CD4-positive, alpha-beta memory T cell (primary cell): ENCODE measurements at regions not wholly inside any gene's neighbourhood (a gene's known extent, or its start where the extent isn't known, plus 50 kb on each side); places are given as distances from the start of the nearest gene placed in this dataset.
"Not testable (repeated sequence)": the region's sequence is repeated elsewhere in the genome, so short reads cannot be mapped to it uniquely, and the experiment has no call there.

Experiments
- CTCF ChIA-PET: fragments of 350-600 bp; sonication (Branson Sonifier 250); formaldehyde crosslinking; loops from one replicate; lab custom pipeline; 2021; ENCODE audit warnings: inconsistent platforms; ENCODE audit not compliant: partially characterized antibody; lab: Charles Lee
- POLR2A ChIA-PET: fragments of 350-600 bp; sonication (Branson Sonifier 250); formaldehyde crosslinking; loops from one replicate; lab custom pipeline; 2021; ENCODE audit not compliant: partially characterized antibody; lab: Charles Lee
- DNase-seq, 5 donors: peaks; one replicate each; pipeline versions ENCODE4 v3.0.0 to v3.0.0-alpha.2; 2020 to 2022; ENCODE audit warnings: mixed read lengths in 1 of 5
- H3K27ac ChIP-seq: one replicate; pipeline ENCODE4 v1.7.0; 2013; ENCODE audit warnings: low read depth, low read length
- H3K27me3 ChIP-seq: 2 replicates; pipeline ENCODE4 v1.7.0; 2013; ENCODE audit warnings: mild to moderate bottlenecking, low read length, moderate library complexity; ENCODE audit not compliant: insufficient read depth
- H3K36me3 ChIP-seq: 2 replicates; pipeline ENCODE4 v1.7.0; 2013; ENCODE audit warnings: mild to moderate bottlenecking, low read length, moderate library complexity; ENCODE audit not compliant: insufficient read depth
- H3K4me1 ChIP-seq: 2 replicates; pipeline ENCODE4 v1.7.0; 2013; ENCODE audit warnings: mild to moderate bottlenecking, low read length, moderate library complexity; ENCODE audit not compliant: insufficient read depth
- H3K4me3 ChIP-seq, 2 donors: one replicate each; pipeline ENCODE4 v1.7.0; 2013; ENCODE audit warnings: low read length in 2 of 2, mild to moderate bottlenecking in 1 of 2
- H3K9me3 ChIP-seq, 2 donors: one replicate each; pipeline ENCODE4 v1.7.0; 2013; ENCODE audit warnings: low read length in 2 of 2, control low read depth in 1 of 2; ENCODE audit not compliant: control insufficient read depth in 1 of 2
- H3K27ac Mint-ChIP-seq, 7 donors: one replicate each; pipeline ENCODE4 v1.8.0; 2020 to 2021; ENCODE audit warnings: mixed read lengths in 7 of 7, mild to moderate bottlenecking in 6 of 7, inconsistent platforms in 3 of 7, moderate library complexity in 3 of 7
- H3K27me3 Mint-ChIP-seq, 2 donors: one replicate each; pipeline ENCODE4 v1.8.0; 2020 to 2021; ENCODE audit warnings: mixed read lengths in 2 of 2
- H3K36me3 Mint-ChIP-seq, 2 donors: one replicate each; pipeline ENCODE4 v1.8.0; 2020 to 2021; ENCODE audit warnings: mixed read lengths in 2 of 2, inconsistent platforms in 1 of 2, mild to moderate bottlenecking in 1 of 2
- H3K4me1 Mint-ChIP-seq, 4 donors: one replicate each; pipeline ENCODE4 v1.8.0; 2020 to 2021; ENCODE audit warnings: mixed read lengths in 4 of 4, mild to moderate bottlenecking in 1 of 4
- H3K4me3 Mint-ChIP-seq, 8 donors: one replicate each; pipeline ENCODE4 v1.8.0; 2020 to 2021; ENCODE audit warnings: mixed read lengths in 8 of 8, mild to moderate bottlenecking in 7 of 8, moderate library complexity in 6 of 8, inconsistent platforms in 3 of 8
- H3K9me3 Mint-ChIP-seq, 8 donors: one replicate each; pipeline ENCODE4 v1.8.0; 2020 to 2021; ENCODE audit warnings: mixed read lengths in 8 of 8, mild to moderate bottlenecking in 5 of 8, inconsistent platforms in 3 of 8, moderate library complexity in 1 of 8
- intact Hi-C: fragments of 100-400 bp; cut with micrococcal nuclease; formaldehyde crosslinking; loops from one replicate; pipeline ENCODE4 v1.15.1; 2023

GRCh38 chr6:16822975-16823717 lies 61.9 kb upstream of the ATXN1 start:
- Mint-ChIP-seq H3K9me3 (no peaks in the 10 kb centered on the region), H3K27ac (no peak overlapping the region), H3K36me3 (no peaks in the 10 kb centered on the region), H3K4me3 (no peak overlapping the region), H3K4me1 (peaks cover 3 to 10% (median 6%) of the 10 kb centered on the region in 4 donors), H3K27me3 (peaks cover 9 to 10% of the 10 kb centered on the region in 2 donors)
- POLR2A ChIA-PET: no interaction called here
- Histone ChIP-seq H3K27ac (no peak overlapping the region), H3K27me3 (no peaks in the 10 kb centered on the region), H3K36me3 (no peaks in the 10 kb centered on the region), H3K9me3 (no peaks in the 10 kb centered on the region), H3K4me1 (no peaks in the 10 kb centered on the region), H3K4me3 (no peak overlapping the region)
- DNase-seq: no peak
- intact Hi-C loops: no loop called here
- CTCF ChIA-PET: interaction anchor here (1.2 to 1.4 kb wide), 3 partner anchors 59 to 498 kb away, joined by 3 read pairs; no protein-coding TSS in a partner anchor

- Histone ChIP-seq H3K9me3 (no peaks in the 10 kb centered on the region), H3K27ac (no peak overlapping the region), H3K36me3 (no peaks in the 10 kb centered on the region), H3K4me1 (no peaks in the 10 kb centered on the region), H3K4me3 (no peak overlapping the region), H3K27me3 (no peaks in the 10 kb centered on the region)
- ChIA-PET CTCF (interaction anchor here (1.2 to 1.4 kb wide), 2 partner anchors 59 to 305 kb away, joined by 3 read pairs; no protein-coding TSS in a partner anchor), POLR2A (no interaction called here)
- Mint-ChIP-seq H3K4me3 (no peak overlapping the region), H3K4me1 (peaks cover under 1 to 7% (median 4%) of the 10 kb centered on the region in 4 donors), H3K9me3 (no peaks in the 10 kb centered on the region), H3K27ac (no peak overlapping the region), H3K36me3 (no peaks in the 10 kb centered on the region), H3K27me3 (peaks cover 9 to 11% of the 10 kb centered on the region in 2 donors)
- DNase-seq: no peak
- intact Hi-C loops: no loop called here
Observed at GRCh38 chr6:16822529-16822928, 61.3 kb upstream of the ATXN1 start.

GRCh38 chr6:16821834-16822264 lies 60.6 kb upstream of the ATXN1 start:
- Mint-ChIP-seq H3K36me3 (no peaks in the 10 kb centered on the region), H3K4me1 (peaks cover 0 to under 1% (median 0%) of the 10 kb centered on the region in 4 donors), H3K4me3 (no peak overlapping the region), H3K9me3 (no peaks in the 10 kb centered on the region), H3K27me3 (peaks cover 9 to 11% of the 10 kb centered on the region in 2 donors), H3K27ac (no peak overlapping the region)
- H3K27ac ChIP-seq: no peak overlapping the region
- no peaks in the 10 kb centered on the region for H3K4me1 ChIP-seq
- no peak overlapping the region for H3K4me3 ChIP-seq
- H3K27me3 ChIP-seq: no peaks in the 10 kb centered on the region
- intact Hi-C loops: no loop called here
- H3K9me3 ChIP-seq: no peaks in the 10 kb centered on the region
- no peak for DNase-seq
- ChIA-PET CTCF (interaction anchor here (1.2 to 1.4 kb wide), 2 partner anchors 58 to 305 kb away, joined by 3 read pairs; no protein-coding TSS in a partner anchor), POLR2A (no interaction called here)
- no peaks in the 10 kb centered on the region for H3K36me3 ChIP-seq

GRCh38 chr6:16820262-16820661 lies 59.0 kb upstream of the ATXN1 start:
- H3K4me3 Mint-ChIP-seq, H3K36me3 ChIP-seq, H3K27ac Mint-ChIP-seq, H3K27me3 ChIP-seq, H3K27ac ChIP-seq, intact Hi-C loops, H3K9me3 Mint-ChIP-seq, H3K4me1 Mint-ChIP-seq, H3K36me3 Mint-ChIP-seq, H3K9me3 ChIP-seq, DNase-seq, H3K4me1 ChIP-seq, POLR2A ChIA-PET, H3K4me3 ChIP-seq: not testable (repeated sequence)
- H3K27me3 Mint-ChIP-seq: peaks cover 9 to 11% of the 10 kb centered on the region in 2 donors
- CTCF ChIA-PET: interaction anchor here (1.1 kb wide), 1 partner anchor 487 kb away, joined by 3 read pairs; no protein-coding TSS in a partner anchor

DNA sequence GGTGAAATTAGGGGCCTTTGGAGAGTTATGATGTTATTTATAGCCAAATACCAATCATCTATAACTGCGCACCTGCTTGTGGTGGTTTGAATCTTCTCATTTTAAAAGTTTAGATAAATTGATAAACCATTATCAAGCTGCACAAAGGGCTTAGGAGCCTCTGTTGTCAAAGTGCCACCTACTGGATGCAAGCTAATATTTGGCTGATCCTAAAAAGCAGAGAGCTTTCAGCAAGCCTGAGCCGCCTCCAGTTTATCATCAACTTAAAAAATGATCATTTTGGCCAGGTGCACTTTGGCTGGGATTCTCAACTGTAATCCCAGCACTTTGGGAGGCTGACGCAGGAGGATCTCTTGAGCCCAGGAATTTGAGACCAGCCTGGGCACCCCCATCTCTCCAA lies 58.5 kb upstream of the ATXN1 start:
- ChIA-PET CTCF (interaction anchor here (1.0 to 1.1 kb wide), 2 partner anchors 58 to 487 kb away, joined by 3 read pairs; no protein-coding TSS in a partner anchor), POLR2A (no interaction called here)
- Mint-ChIP-seq H3K4me1 (no peaks in the 10 kb centered on the region), H3K36me3 (no peaks in the 10 kb centered on the region), H3K4me3 (no peak overlapping the region), H3K9me3 (peaks cover 0 to 2% (median 0%) of the 10 kb centered on the region in 8 donors), H3K27ac (no peak overlapping the region), H3K27me3 (peaks cover 6 to 11% of the 10 kb centered on the region in 2 donors)
- no peak for DNase-seq
- no peaks in the 10 kb centered on the region for H3K9me3 ChIP-seq
- no peak overlapping the region for H3K27ac ChIP-seq
- no peaks in the 10 kb centered on the region for H3K36me3 ChIP-seq
- no peaks in the 10 kb centered on the region for H3K4me1 ChIP-seq
- intact Hi-C loops: loop anchor here (1.0 to 2.0 kb wide), 2 partner anchors 49 to 487 kb away; no protein-coding TSS in a partner anchor
- H3K27me3 ChIP-seq: no peaks in the 10 kb centered on the region
- no peak overlapping the region for H3K4me3 ChIP-seq

GRCh38 chr6:16818992-16819626 lies 57.8 kb upstream of the ATXN1 start:
- H3K36me3 Mint-ChIP-seq: no peaks in the 10 kb centered on the region
- no peak overlapping the region for H3K27ac ChIP-seq
- no peak for DNase-seq
- no peaks in the 10 kb centered on the region for H3K36me3 ChIP-seq
- peaks cover 3 to 11% of the 10 kb centered on the region in 2 donors for H3K27me3 Mint-ChIP-seq
- H3K4me1 Mint-ChIP-seq: no peaks in the 10 kb centered on the region
- H3K9me3 ChIP-seq: no peaks in the 10 kb centered on the region
- no peak overlapping the region for H3K27ac Mint-ChIP-seq
- ChIA-PET CTCF (interaction anchor here (0.6 to 1.1 kb wide), 5 partner anchors 56 to 1364 kb away, joined by 3 read pairs; no protein-coding TSS in a partner anchor), POLR2A (no interaction called here)
- H3K4me1 ChIP-seq: no peaks in the 10 kb centered on the region
- no peak overlapping the region for H3K4me3 Mint-ChIP-seq
- H3K27me3 ChIP-seq: no peaks in the 10 kb centered on the region
- intact Hi-C loops: loop anchor here (1.0 to 2.0 kb wide), 2 partner anchors 48 to 487 kb away; no protein-coding TSS in a partner anchor
- peaks cover 0 to 4% (median under 1%) of the 10 kb centered on the region in 8 donors for H3K9me3 Mint-ChIP-seq
- no peak overlapping the region for H3K4me3 ChIP-seq

- intact Hi-C loops: no loop called here
- ChIA-PET POLR2A (no interaction called here), CTCF (interaction anchor here (1.0 kb wide), 1 partner anchor 46 kb away, joined by 3 read pairs; no protein-coding TSS in a partner anchor)
- peaks cover 0 to 4% of the 10 kb centered on the region in 2 donors for H3K9me3 ChIP-seq
- H3K4me3 ChIP-seq: no peak overlapping the region
- no peaks in the 10 kb centered on the region for H3K4me1 ChIP-seq
- Mint-ChIP-seq H3K27me3 (peaks cover 2 to 11% of the 10 kb centered on the region in 2 donors), H3K36me3 (peaks cover 6 to 7% of the 10 kb centered on the region in 2 donors), H3K4me1 (no peaks in the 10 kb centered on the region), H3K27ac (no peak overlapping the region), H3K4me3 (no peak overlapping the region), H3K9me3 (peaks cover 2 to 16% (median 12%) of the 10 kb centered on the region in 8 donors)
- no peak for DNase-seq
- no peak overlapping the region for H3K27ac ChIP-seq
- no peaks in the 10 kb centered on the region for H3K27me3 ChIP-seq
- no peaks in the 10 kb centered on the region for H3K36me3 ChIP-seq
Observed at GRCh38 chr6:16817594-16817993, 56.3 kb upstream of the ATXN1 start.
